WTC11 (cell line): ENCODE measurements at regions not wholly inside any gene's neighbourhood (a gene's known extent, or its start where the extent isn't known, plus 50 kb on each side); places are given as distances from the start of the nearest gene placed in this dataset.
"Not testable (repeated sequence)": the region's sequence is repeated elsewhere in the genome, so short reads cannot be mapped to it uniquely, and the experiment has no call there.

Experiments
- ATF2 ChIP-seq: sonication (generic); formaldehyde crosslinking; IDR thresholded peaks from 2 replicates; pipeline ENCODE4 v1.8.1; 2022; ENCODE audit warnings: low read depth, missing genetic modification reagents, borderline replicate concordance
- FOXJ3 ChIP-seq: sonication (generic); formaldehyde crosslinking; IDR thresholded peaks from 2 replicates; pipeline ENCODE4 v1.9.0; 2021; ENCODE audit warnings: missing genetic modification reagents, mild to moderate bottlenecking, borderline replicate concordance
- JUN ChIP-seq: sonication (generic); formaldehyde crosslinking; IDR thresholded peaks from 2 replicates; pipeline ENCODE4 v1.8.0; 2023; ENCODE audit warnings: mild to moderate bottlenecking, missing genetic modification reagents
- NFYB ChIP-seq: sonication (generic); formaldehyde crosslinking; conservative IDR thresholded peaks from 2 replicates; pipeline ENCODE4 v1.8.0; 2022; ENCODE audit warnings: low read depth, missing genetic modification reagents
- TCF7 ChIP-seq: sonication (generic); formaldehyde crosslinking; IDR thresholded peaks from 2 replicates; pipeline ENCODE4 v1.8.0; 2022; ENCODE audit warnings: mild to moderate bottlenecking, low read depth, missing genetic modification reagents, moderate library complexity
- TP53 ChIP-seq: sonication (generic); formaldehyde crosslinking; IDR thresholded peaks from 2 replicates; pipeline ENCODE4 v1.8.1; 2023; ENCODE audit warnings: mild to moderate bottlenecking, missing genetic modification reagents
- ZNF232 ChIP-seq: sonication (generic); formaldehyde crosslinking; IDR thresholded peaks from 2 replicates; pipeline ENCODE4 v1.8.0; 2022; ENCODE audit warnings: mild to moderate bottlenecking, missing genetic modification reagents
- TF ChIP-seq, protein P1 (sequence below): fragments of 200-600 bp; IDR thresholded peaks from 2 replicates; pipeline ENCODE4 v1.8.0; 2022; ENCODE audit warnings: antibody characterized with exemption

- not testable (repeated sequence) for TF ChIP-seq TCF7, NFYB, ZNF232, JUN, FOXJ3, ATF2, TP53 (CRISPR knock-in tag)
- TF ChIP-seq, protein P1, sequence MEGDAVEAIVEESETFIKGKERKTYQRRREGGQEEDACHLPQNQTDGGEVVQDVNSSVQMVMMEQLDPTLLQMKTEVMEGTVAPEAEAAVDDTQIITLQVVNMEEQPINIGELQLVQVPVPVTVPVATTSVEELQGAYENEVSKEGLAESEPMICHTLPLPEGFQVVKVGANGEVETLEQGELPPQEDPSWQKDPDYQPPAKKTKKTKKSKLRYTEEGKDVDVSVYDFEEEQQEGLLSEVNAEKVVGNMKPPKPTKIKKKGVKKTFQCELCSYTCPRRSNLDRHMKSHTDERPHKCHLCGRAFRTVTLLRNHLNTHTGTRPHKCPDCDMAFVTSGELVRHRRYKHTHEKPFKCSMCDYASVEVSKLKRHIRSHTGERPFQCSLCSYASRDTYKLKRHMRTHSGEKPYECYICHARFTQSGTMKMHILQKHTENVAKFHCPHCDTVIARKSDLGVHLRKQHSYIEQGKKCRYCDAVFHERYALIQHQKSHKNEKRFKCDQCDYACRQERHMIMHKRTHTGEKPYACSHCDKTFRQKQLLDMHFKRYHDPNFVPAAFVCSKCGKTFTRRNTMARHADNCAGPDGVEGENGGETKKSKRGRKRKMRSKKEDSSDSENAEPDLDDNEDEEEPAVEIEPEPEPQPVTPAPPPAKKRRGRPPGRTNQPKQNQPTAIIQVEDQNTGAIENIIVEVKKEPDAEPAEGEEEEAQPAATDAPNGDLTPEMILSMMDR, result not testable (repeated sequence)
These were observed 876.9 kb upstream of the API5 start for GRCh38 chr11:42434911-42435310.
